ENCODE measurements at regions not wholly inside any gene's neighbourhood (a gene's known extent, or its start where the extent isn't known, plus 50 kb on each side); places are given as distances from the start of the nearest gene placed in this dataset.

GRCh38 chr16:63602206-63602927, 1519.5 kb downstream of the CDH11 start:
- no peaks in the 10 kb centered on the region for H3K27me3 ChIP-seq
- DNase-seq: no peak
- no peaks in the 10 kb centered on the region for H3K9me3 ChIP-seq
- H3K4me1 ChIP-seq: no peaks in the 10 kb centered on the region
- no peaks in the 10 kb centered on the region for H3K36me3 ChIP-seq
- no peak overlapping the region for H3K27ac ChIP-seq
- intact Hi-C loops (cut with DNase I): no loop called here
- 23% methylated on average over 3 of the region's 3 CpGs for WGBS, 2 donors
- no peak overlapping the region for H3K4me3 ChIP-seq (replicated peaks in 1 of 3)
- TF ChIP-seq CTCF (IDR thresholded peaks at IDR 0.05) (no peak), POLR2A (IDR thresholded peaks at IDR 0.05) (no peak)

- Histone ChIP-seq H3K9me3 (no peaks in the 10 kb centered on the region), H3K27me3 (no peaks in the 10 kb centered on the region), H3K4me1 (no peaks in the 10 kb centered on the region), H3K27ac (no peak overlapping the region), H3K36me3 (no peaks in the 10 kb centered on the region), H3K4me3 (replicated peaks in 1 of 3) (no peak overlapping the region)
- TF ChIP-seq POLR2A (IDR thresholded peaks at IDR 0.05) (no peak), CTCF (IDR thresholded peaks at IDR 0.05) (no peak)
- WGBS, 2 donors: 63 to 81% methylated on average over 1 of the region's 1 CpG
- no peak for DNase-seq
- intact Hi-C loops (cut with DNase I): no loop called here
Observed at GRCh38 chr16:63596716-63597115, 1525.1 kb downstream of the CDH11 start.

GRCh38 chr16:63592852-63593251, 1529.0 kb downstream of the CDH11 start:
- Histone ChIP-seq H3K4me1 (no peaks in the 10 kb centered on the region), H3K36me3 (no peaks in the 10 kb centered on the region), H3K27ac (no peak overlapping the region), H3K27me3 (no peaks in the 10 kb centered on the region), H3K4me3 (replicated peaks in 1 of 3) (no peak overlapping the region), H3K9me3 (no peaks in the 10 kb centered on the region)
- TF ChIP-seq POLR2A (IDR thresholded peaks at IDR 0.05): no peak
- no peak for TF ChIP-seq CTCF (IDR thresholded peaks at IDR 0.05)
- intact Hi-C loops (cut with DNase I): no loop called here
- WGBS, 2 donors: 79 to 90% methylated on average over 3 of the region's 3 CpGs
- DNase-seq: no peak

- Histone ChIP-seq H3K4me3 (replicated peaks in 1 of 3) (no peak overlapping the region), H3K4me1 (no peaks in the 10 kb centered on the region), H3K27me3 (no peaks in the 10 kb centered on the region), H3K36me3 (no peaks in the 10 kb centered on the region), H3K9me3 (no peaks in the 10 kb centered on the region), H3K27ac (no peak overlapping the region)
- no peak for DNase-seq
- intact Hi-C loops (cut with DNase I): no loop called here
- TF ChIP-seq POLR2A (IDR thresholded peaks at IDR 0.05) (no peak), CTCF (IDR thresholded peaks at IDR 0.05) (no peak)
- WGBS, 2 donors: 77 to 79% methylated on average over 5 of the region's 5 CpGs
Observed at GRCh38 chr16:63581570-63581969, 1540.3 kb downstream of the CDH11 start.

GRCh38 chr16:63578791-63579190, 1542.6 kb upstream of the CDH8 start:
- Histone ChIP-seq H3K36me3 (no peaks in the 10 kb centered on the region), H3K4me1 (no peaks in the 10 kb centered on the region), H3K9me3 (no peaks in the 10 kb centered on the region), H3K27ac (no peak overlapping the region), H3K27me3 (no peaks in the 10 kb centered on the region), H3K4me3 (replicated peaks in 1 of 3) (no peak overlapping the region)
- intact Hi-C loops (cut with DNase I): no loop called here
- DNase-seq: no peak
- TF ChIP-seq POLR2A (IDR thresholded peaks at IDR 0.05): no peak
- no peak for TF ChIP-seq CTCF (IDR thresholded peaks at IDR 0.05)
- WGBS, 2 donors: 80 to 87% methylated on average over 1 of the region's 1 CpG

Measured in thyroid gland (tissue), 4 donors.